HEK293T (cell line): ENCODE measurements at regions not wholly inside any gene's neighbourhood (a gene's known extent, or its start where the extent isn't known, plus 50 kb on each side); places are given as distances from the start of the nearest gene placed in this dataset.

Experiments used
- ARNT ChIP-seq: fragments of 450-650 bp; IDR thresholded peaks from 2 replicates; pipeline ENCODE4 v1.6.1; 2017; ENCODE audit warnings: mild to moderate bottlenecking
- BHLHE40 ChIP-seq: fragments of 450-650 bp; IDR thresholded peaks from 2 replicates; pipeline ENCODE4 v1.6.1; 2016; ENCODE audit warnings: mild to moderate bottlenecking, moderate library complexity, borderline replicate concordance
- CTBP1 ChIP-seq: fragments of 450-650 bp; IDR thresholded peaks from 2 replicates; pipeline ENCODE4 v1.6.1; 2016; ENCODE audit warnings: borderline replicate concordance
- FOXK2 ChIP-seq: fragments of 450-650 bp; IDR thresholded peaks from 2 replicates; pipeline ENCODE4 v1.6.1; 2016; ENCODE audit warnings: mild to moderate bottlenecking
- FOXM1 ChIP-seq: fragments of 450-650 bp; IDR thresholded peaks from 2 replicates; pipeline ENCODE4 v1.6.1; 2017; ENCODE audit warnings: mild to moderate bottlenecking, borderline replicate concordance
- L3MBTL2 ChIP-seq: fragments of 450-650 bp; conservative IDR thresholded peaks from 2 replicates; pipeline ENCODE4 v1.6.1; 2016; ENCODE audit warnings: mild to moderate bottlenecking
- LEF1 ChIP-seq: fragments of 450-650 bp; IDR thresholded peaks from 2 replicates; pipeline ENCODE4 v1.6.1; 2017; ENCODE audit warnings: mild to moderate bottlenecking, borderline replicate concordance
- NFRKB ChIP-seq: fragments of 450-650 bp; IDR thresholded peaks from 2 replicates; pipeline ENCODE4 v1.6.1; 2016; ENCODE audit warnings: mild to moderate bottlenecking, moderate library complexity
- PKNOX1 ChIP-seq: fragments of 450-650 bp; IDR thresholded peaks from 2 replicates; pipeline ENCODE4 v1.6.1; 2016
- SP1 ChIP-seq: fragments of 450-650 bp; IDR thresholded peaks from 2 replicates; pipeline ENCODE4 v1.6.1; 2017
- SUZ12 ChIP-seq: fragments of 450-650 bp; IDR thresholded peaks from 2 replicates; pipeline ENCODE4 v1.6.1; 2016; ENCODE audit warnings: mild to moderate bottlenecking
- TARDBP ChIP-seq: fragments of 450-650 bp; IDR thresholded peaks from 2 replicates; pipeline ENCODE4 v1.6.1; 2016
- ZNF384 ChIP-seq: fragments of 450-650 bp; IDR thresholded peaks from 2 replicates; pipeline ENCODE4 v1.6.1; 2016

- TF ChIP-seq SP1 (no peak), ZNF384 (no peak), ARNT (no peak), FOXM1 (no peak), FOXK2 (no peak), SUZ12 (no peak), PKNOX1 (no peak), CTBP1 (no peak), TARDBP (no peak), L3MBTL2 (no peak), NFRKB (no peak), BHLHE40 (no peak), LEF1 (no peak)
These were observed 610.9 kb downstream of the CDH26 start for GRCh38 chr20:60569116-60569515.
